ENCODE measurements at regions not wholly inside any gene's neighbourhood (a gene's known extent, or its start where the extent isn't known, plus 50 kb on each side); places are given as distances from the start of the nearest gene placed in this dataset.

DNA sequence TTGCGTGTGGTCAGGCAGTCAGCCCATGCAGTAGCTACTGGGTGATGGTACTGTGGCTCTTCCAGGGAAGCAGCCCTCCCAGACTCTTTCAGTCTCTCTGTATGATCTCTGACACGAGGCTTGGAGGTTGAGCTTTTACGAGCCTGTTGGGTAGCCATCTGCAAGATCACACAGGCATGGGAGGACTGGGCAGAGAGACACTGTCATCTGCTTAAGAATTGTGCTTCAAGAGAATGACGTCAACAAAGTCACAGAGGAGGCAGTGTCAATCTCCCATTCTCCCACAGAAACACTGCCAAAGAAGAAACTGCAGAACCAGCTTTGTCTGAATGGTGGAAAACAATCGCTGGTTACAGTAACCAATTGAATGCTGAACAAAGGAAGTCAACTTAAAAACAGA is 78.4 kb upstream of the MC2R start:
- 57 to 66% methylated on average over 5 of the region's 5 CpGs for WGBS, 2 donors
- H3K27me3 ChIP-seq (ENCODE audit: control insufficient read depth in 1 of 2, insufficient read depth in 2 of 2, low read length in 1 of 2), result no peaks in the 10 kb centered on the region
- no peak overlapping the region for H3K4me3 ChIP-seq (ENCODE audit: low read length in 2 of 2)
- no peak overlapping the region for H3K27ac ChIP-seq (ENCODE audit: low read depth in 1 of 2, low read length in 2 of 2)
- DNase-seq (no peak), ATAC-seq (ENCODE audit: low FRiP score) (no peak)
- intact Hi-C loops (cut with DNase I), result loop anchor here in 1 of 2 donors (2.0 kb wide), 1 partner anchor 49 kb away; no protein-coding TSS in a partner anchor
- peaks cover 3% of the 10 kb centered on the region for H3K9me3 ChIP-seq (ENCODE audit: control insufficient read depth, low read length)
- H3K4me1 ChIP-seq (ENCODE audit: control insufficient read depth in 1 of 2, insufficient read depth in 2 of 2, low read length in 2 of 2), result no peaks in the 10 kb centered on the region
- no peaks in the 10 kb centered on the region for H3K36me3 ChIP-seq (ENCODE audit: control insufficient read depth in 1 of 2, insufficient read depth in 2 of 2, low read length in 1 of 2)

DNA sequence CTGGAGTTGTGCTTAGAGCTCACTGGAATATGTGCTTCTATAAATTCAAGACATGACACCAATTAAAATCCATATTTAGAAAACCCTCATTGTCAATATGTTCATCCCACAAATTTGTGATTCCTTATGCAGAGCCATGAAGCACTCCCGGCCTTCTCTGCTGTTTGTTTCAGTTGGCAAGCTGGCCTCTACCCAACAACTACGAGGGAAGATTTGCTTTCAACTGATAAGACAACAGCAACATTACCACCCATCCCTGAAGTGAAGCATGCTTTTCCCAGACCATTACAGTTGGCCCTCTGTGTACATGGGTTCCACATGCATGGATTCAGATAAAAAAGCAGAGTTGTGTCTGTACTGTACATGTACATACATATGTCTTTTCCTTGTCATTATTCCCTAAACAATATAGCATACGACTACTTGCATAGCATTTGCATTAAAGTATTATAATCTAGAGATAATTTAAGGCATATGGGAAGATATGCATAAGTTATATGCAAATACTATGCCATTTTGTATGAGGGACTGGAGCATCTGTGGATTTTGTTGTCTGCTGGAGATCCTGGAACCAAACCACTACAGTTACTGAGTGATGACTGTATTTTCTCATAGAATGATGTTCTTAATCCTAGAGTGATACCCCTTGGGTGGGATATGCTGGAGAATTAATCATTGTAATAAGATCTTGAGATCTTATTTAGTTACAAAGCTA is 77.6 kb upstream of the MC2R start:
- H3K9me3 ChIP-seq (ENCODE audit: control insufficient read depth, low read length), result peaks cover 3% of the 10 kb centered on the region
- intact Hi-C loops (cut with DNase I), result loop anchor here in 1 of 2 donors (2.0 kb wide), 1 partner anchor 48 kb away; no protein-coding TSS in a partner anchor
- H3K27me3 ChIP-seq (ENCODE audit: control insufficient read depth in 1 of 2, insufficient read depth in 2 of 2, low read length in 1 of 2), result no peaks in the 10 kb centered on the region
- no peak overlapping the region for H3K27ac ChIP-seq (ENCODE audit: low read depth in 1 of 2, low read length in 2 of 2)
- DNase-seq, result no peak
- H3K4me1 ChIP-seq (ENCODE audit: control insufficient read depth in 1 of 2, insufficient read depth in 2 of 2, low read length in 2 of 2), result no peaks in the 10 kb centered on the region
- ATAC-seq (ENCODE audit: low FRiP score), result no peak
- no peaks in the 10 kb centered on the region for H3K36me3 ChIP-seq (ENCODE audit: control insufficient read depth in 1 of 2, insufficient read depth in 2 of 2, low read length in 1 of 2)
- WGBS, 2 donors, result 62 to 63% methylated on average over 3 of the region's 3 CpGs
- H3K4me3 ChIP-seq (ENCODE audit: low read length in 2 of 2), result no peak overlapping the region

DNA sequence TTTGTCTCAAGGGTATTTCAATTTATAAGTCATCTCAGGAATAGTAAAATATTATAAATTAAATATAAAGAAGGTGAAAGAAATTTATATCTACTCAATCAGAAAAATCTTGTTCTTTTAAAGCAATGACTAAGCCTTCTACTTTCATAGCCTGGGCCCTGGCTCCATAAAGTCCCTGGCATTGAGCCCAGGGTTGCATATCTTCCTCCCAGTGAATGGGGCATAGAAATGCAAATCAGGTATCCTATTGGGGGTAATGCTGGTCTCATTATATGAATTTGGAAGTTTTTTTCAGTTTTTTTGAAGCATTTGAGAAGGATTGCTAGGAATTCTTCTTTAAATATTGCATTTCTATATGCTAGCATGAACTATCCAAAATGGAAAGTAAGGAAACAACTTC is 73.9 kb upstream of the MC2R start:
- no peaks in the 10 kb centered on the region for H3K27me3 ChIP-seq (ENCODE audit: control insufficient read depth in 1 of 2, insufficient read depth in 2 of 2, low read length in 1 of 2)
- H3K27ac ChIP-seq (ENCODE audit: low read depth in 1 of 2, low read length in 2 of 2), result no peak overlapping the region
- H3K36me3 ChIP-seq (ENCODE audit: control insufficient read depth in 1 of 2, insufficient read depth in 2 of 2, low read length in 1 of 2), result no peaks in the 10 kb centered on the region
- no peak for ATAC-seq (ENCODE audit: low FRiP score)
- H3K9me3 ChIP-seq (ENCODE audit: control insufficient read depth, low read length), result peaks cover 3% of the 10 kb centered on the region
- no peak for DNase-seq
- H3K4me1 ChIP-seq (ENCODE audit: control insufficient read depth in 1 of 2, insufficient read depth in 2 of 2, low read length in 2 of 2), result no peaks in the 10 kb centered on the region
- no peak overlapping the region for H3K4me3 ChIP-seq (ENCODE audit: low read length in 2 of 2)
- intact Hi-C loops (cut with DNase I), result no loop called here

DNA sequence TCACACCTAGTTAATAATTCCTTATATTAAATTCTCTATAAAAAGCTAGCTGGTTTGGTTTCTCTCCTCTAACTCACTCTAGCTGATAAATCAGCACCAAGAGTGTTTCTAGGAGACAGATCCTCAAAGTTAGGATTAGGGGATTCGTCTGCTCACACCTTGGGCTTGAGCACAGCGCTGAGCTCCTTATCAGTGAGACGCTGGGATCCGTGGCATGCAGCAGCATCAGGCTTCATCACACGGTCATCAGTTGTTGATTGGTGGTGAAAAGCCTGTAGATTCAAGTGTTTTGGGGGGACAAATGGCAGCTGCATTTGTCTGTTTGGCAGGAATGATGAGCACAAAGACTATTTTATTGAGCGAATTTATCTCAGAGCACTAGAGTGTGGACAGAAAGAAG is 72.6 kb upstream of the MC2R start:
- Histone ChIP-seq H3K9me3 (ENCODE audit: control insufficient read depth, low read length) (peaks cover 3% of the 10 kb centered on the region), H3K27me3 (ENCODE audit: control insufficient read depth in 1 of 2, insufficient read depth in 2 of 2, low read length in 1 of 2) (no peaks in the 10 kb centered on the region), H3K4me3 (ENCODE audit: low read length in 2 of 2) (no peak overlapping the region), H3K4me1 (ENCODE audit: control insufficient read depth in 1 of 2, insufficient read depth in 2 of 2, low read length in 2 of 2) (no peaks in the 10 kb centered on the region), H3K27ac (ENCODE audit: low read depth in 1 of 2, low read length in 2 of 2) (no peak overlapping the region), H3K36me3 (ENCODE audit: control insufficient read depth in 1 of 2, insufficient read depth in 2 of 2, low read length in 1 of 2) (no peaks in the 10 kb centered on the region)
- ATAC-seq (ENCODE audit: low FRiP score) (no peak), DNase-seq (no peak)
- WGBS, 2 donors, result 71% methylated on average over 6 of the region's 6 CpGs
- intact Hi-C loops (cut with DNase I), result no loop called here

DNA sequence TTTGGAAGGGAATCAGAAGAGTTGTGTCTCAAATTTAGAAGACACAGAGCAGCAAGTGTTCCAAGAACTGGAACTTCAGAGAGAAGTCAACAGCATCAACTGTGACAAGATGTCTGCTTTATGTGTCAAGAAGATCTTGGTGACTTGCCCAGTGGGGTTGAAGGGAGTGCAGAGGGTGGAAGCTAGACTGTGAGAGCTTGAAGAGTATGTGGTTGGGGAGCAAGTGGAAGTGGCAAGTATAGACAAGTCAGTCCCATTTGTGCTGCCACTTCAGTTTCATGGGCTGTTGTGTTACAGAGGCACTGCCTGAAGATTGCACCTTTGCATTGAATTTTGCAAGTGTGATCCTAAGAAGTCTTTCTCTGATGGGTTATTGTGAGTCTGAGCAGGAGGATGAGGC is 68.7 kb upstream of the MC2R start:
- intact Hi-C loops (cut with DNase I), result no loop called here
- DNase-seq (no peak), ATAC-seq (ENCODE audit: low FRiP score) (no peak)
- no peaks in the 10 kb centered on the region for H3K27me3 ChIP-seq (ENCODE audit: control insufficient read depth in 1 of 2, insufficient read depth in 2 of 2, low read length in 1 of 2)
- no peaks in the 10 kb centered on the region for H3K4me1 ChIP-seq (ENCODE audit: control insufficient read depth in 1 of 2, insufficient read depth in 2 of 2, low read length in 2 of 2)
- no peak overlapping the region for H3K4me3 ChIP-seq (ENCODE audit: low read length in 2 of 2)
- no peaks in the 10 kb centered on the region for H3K9me3 ChIP-seq (ENCODE audit: control insufficient read depth, low read length)
- no peak overlapping the region for H3K27ac ChIP-seq (ENCODE audit: low read depth in 1 of 2, low read length in 2 of 2)
- no peaks in the 10 kb centered on the region for H3K36me3 ChIP-seq (ENCODE audit: control insufficient read depth in 1 of 2, insufficient read depth in 2 of 2, low read length in 1 of 2)

DNA sequence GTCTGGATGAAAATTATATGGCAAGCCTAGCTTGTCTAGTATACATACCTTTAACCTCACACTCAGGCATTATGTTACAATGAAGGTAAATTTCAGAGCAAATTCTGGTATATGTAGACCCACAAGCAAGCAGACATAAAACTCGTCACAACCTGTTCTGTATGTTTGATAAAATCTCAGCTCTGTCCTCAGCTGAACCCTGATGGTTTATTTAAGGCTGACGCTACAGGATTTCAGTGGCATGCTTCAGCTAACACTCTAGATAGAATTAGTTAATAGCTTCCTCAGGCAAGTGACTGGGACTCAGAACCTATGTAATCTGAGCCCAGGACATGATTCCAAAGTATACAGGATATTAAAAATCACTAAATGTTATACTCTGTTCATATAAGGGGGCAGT is 68.2 kb upstream of the MC2R start:
- no peaks in the 10 kb centered on the region for H3K36me3 ChIP-seq (ENCODE audit: control insufficient read depth in 1 of 2, insufficient read depth in 2 of 2, low read length in 1 of 2)
- no peak overlapping the region for H3K27ac ChIP-seq (ENCODE audit: low read depth in 1 of 2, low read length in 2 of 2)
- H3K4me3 ChIP-seq (ENCODE audit: low read length in 2 of 2), result no peak overlapping the region
- H3K4me1 ChIP-seq (ENCODE audit: control insufficient read depth in 1 of 2, insufficient read depth in 2 of 2, low read length in 2 of 2), result no peaks in the 10 kb centered on the region
- intact Hi-C loops (cut with DNase I), result no loop called here
- H3K27me3 ChIP-seq (ENCODE audit: control insufficient read depth in 1 of 2, insufficient read depth in 2 of 2, low read length in 1 of 2), result no peaks in the 10 kb centered on the region
- DNase-seq, result no peak
- no peak for ATAC-seq (ENCODE audit: low FRiP score)
- H3K9me3 ChIP-seq (ENCODE audit: control insufficient read depth, low read length), result no peaks in the 10 kb centered on the region
- WGBS, 2 donors, result 42 to 50% methylated on average over 2 of the region's 2 CpGs

DNA sequence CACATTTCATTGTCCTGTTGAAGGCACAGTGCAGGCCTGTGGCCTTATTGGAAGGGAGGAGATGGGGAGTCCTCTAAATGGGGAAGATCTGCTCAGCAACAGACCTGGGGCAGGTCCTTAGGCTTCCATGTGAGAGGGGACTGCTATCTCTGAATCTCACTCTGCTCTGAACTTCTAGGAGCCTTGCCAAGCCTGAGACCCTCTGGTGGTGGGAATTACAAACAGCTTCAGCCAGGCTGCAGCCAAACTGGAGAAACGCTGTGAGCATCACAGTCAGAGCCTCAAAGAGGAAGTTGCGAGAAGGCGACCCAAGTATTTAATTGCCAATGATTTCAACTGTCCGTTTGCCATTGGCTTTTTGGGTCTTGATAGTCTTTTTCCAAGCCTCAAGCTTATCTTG is 66.8 kb upstream of the MC2R start:
- Histone ChIP-seq H3K36me3 (ENCODE audit: control insufficient read depth in 1 of 2, insufficient read depth in 2 of 2, low read length in 1 of 2) (no peaks in the 10 kb centered on the region), H3K27me3 (ENCODE audit: control insufficient read depth in 1 of 2, insufficient read depth in 2 of 2, low read length in 1 of 2) (no peaks in the 10 kb centered on the region), H3K4me3 (ENCODE audit: low read length in 2 of 2) (no peak overlapping the region), H3K27ac (ENCODE audit: low read depth in 1 of 2, low read length in 2 of 2) (no peak overlapping the region), H3K4me1 (ENCODE audit: control insufficient read depth in 1 of 2, insufficient read depth in 2 of 2, low read length in 2 of 2) (no peaks in the 10 kb centered on the region), H3K9me3 (ENCODE audit: control insufficient read depth, low read length) (no peaks in the 10 kb centered on the region)
- ATAC-seq (ENCODE audit: low FRiP score) (no peak), DNase-seq (no peak)
- intact Hi-C loops (cut with DNase I), result no loop called here
- WGBS, 2 donors, result 31 to 35% methylated on average over 4 of the region's 4 CpGs

DNA sequence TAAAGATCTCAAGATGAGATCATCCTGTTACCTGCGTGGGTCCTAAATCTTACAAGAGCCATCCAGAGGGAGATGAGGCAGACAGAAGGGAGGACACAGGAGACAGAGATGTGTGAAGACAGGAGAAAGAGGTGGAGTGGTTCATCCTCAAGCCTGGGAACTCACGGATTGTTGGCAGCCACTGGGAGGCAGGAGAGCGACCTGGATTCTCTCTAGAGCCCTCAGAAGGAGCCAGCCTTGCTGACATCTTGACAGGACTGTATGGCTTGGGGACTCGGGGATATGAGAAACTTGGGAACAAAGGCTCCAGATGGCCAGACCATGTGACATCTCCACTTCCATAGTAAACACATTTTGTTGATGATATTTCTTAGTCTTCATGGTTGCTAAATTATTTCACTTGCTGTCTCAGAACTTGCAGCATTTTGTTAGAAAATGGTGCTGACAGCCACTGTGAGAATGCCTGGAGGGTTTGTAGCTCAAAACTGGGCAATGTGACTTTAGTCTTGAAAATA is 57.8 kb upstream of the MC2R start:
- intact Hi-C loops (cut with DNase I), result no loop called here
- Histone ChIP-seq H3K4me3 (ENCODE audit: low read length in 2 of 2) (no peak overlapping the region), H3K9me3 (ENCODE audit: control insufficient read depth, low read length) (no peaks in the 10 kb centered on the region), H3K27ac (ENCODE audit: low read depth in 1 of 2, low read length in 2 of 2) (no peak overlapping the region), H3K4me1 (ENCODE audit: control insufficient read depth in 1 of 2, insufficient read depth in 2 of 2, low read length in 2 of 2) (no peaks in the 10 kb centered on the region), H3K27me3 (ENCODE audit: control insufficient read depth in 1 of 2, insufficient read depth in 2 of 2, low read length in 1 of 2) (no peaks in the 10 kb centered on the region), H3K36me3 (ENCODE audit: control insufficient read depth in 1 of 2, insufficient read depth in 2 of 2, low read length in 1 of 2) (no peaks in the 10 kb centered on the region)
- ATAC-seq (ENCODE audit: low FRiP score) (no peak), DNase-seq (no peak)
- WGBS, 2 donors, result 45 to 48% methylated on average over 4 of the region's 4 CpGs

Measured in aorta (tissue), 5 donors.